ENCODE measurements at regions not wholly inside any gene's neighbourhood (a gene's known extent, or its start where the extent isn't known, plus 50 kb on each side); places are given as distances from the start of the nearest gene placed in this dataset.

DNA sequence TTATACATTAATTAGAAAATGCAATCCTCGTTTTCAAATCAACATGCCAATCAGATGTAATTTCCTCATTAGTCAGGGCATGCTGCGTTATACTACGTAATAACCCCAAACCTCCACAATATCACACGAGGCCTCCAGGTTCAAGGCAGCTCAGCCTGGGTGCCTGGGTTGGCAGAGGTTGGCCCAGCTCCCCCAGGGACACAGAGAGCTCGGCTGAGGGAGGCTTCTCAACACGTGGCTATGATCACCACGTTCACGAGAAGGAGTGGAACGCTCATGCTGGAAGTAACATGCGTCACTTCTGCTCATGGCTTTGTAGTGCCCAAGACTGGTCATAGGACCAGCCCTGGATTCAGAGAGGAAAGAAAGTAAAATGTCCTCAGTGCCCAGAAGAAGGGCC lies 144.9 kb upstream of the SOX1 start:
- Histone ChIP-seq H3K23me2 (ENCODE audit: low read depth, low read length) (no peaks in the 10 kb centered on the region), H3K4me3 (ENCODE audit: extremely low read depth in 1 of 4, insufficient read depth in 2 of 4, low read depth in 3 of 4, low read length in 4 of 4) (no peak overlapping the region), H3K4me1 (replicated peaks in 1 of 4; ENCODE audit: control insufficient read depth in 3 of 4, insufficient read depth in 4 of 4, low read length in 3 of 4) (peaks cover 0 to 6% (median 2%) of the 10 kb centered on the region in 4 experiments; a peak in 3 of 7 replicates), H4K8ac (ENCODE audit: extremely low read depth, insufficient read depth, low read length) (no peak overlapping the region), H4K20me1 (replicated peaks in 1 of 2; ENCODE audit: control insufficient read depth in 1 of 2, insufficient read depth in 2 of 2, low read length in 2 of 2) (no peaks in the 10 kb centered on the region), H3K4me2 (ENCODE audit: insufficient read depth in 1 of 2, low read depth in 2 of 2, low read length in 2 of 2) (no peak overlapping the region), H3K14ac (ENCODE audit: insufficient read length) (no peak overlapping the region), H2BK20ac (ENCODE audit: low read length) (no peak overlapping the region), H3K9ac (replicated peaks in 1 of 4; ENCODE audit: extremely low read depth in 1 of 4, low read depth in 3 of 4, low read length in 3 of 4) (no peak overlapping the region), H2AK5ac (ENCODE audit: low read depth, low read length) (no peak overlapping the region), H3K4ac (replicated peaks; ENCODE audit: insufficient read length, low read depth, low read length) (no peak overlapping the region), H2BK15ac (ENCODE audit: low read length) (no peak overlapping the region), H3K79me2 (ENCODE audit: control insufficient read depth in 1 of 2, insufficient read depth in 2 of 2, low read length in 2 of 2) (no peaks in the 10 kb centered on the region), H2AFZ (ENCODE audit: low read length) (no peak overlapping the region), H3K27me3 (replicated peaks in 1 of 4; ENCODE audit: control insufficient read depth in 3 of 4, extremely low read depth in 1 of 4, insufficient read depth in 3 of 4, low read length in 3 of 4) (no peaks in the 10 kb centered on the region), H3K56ac (replicated peaks; ENCODE audit: insufficient read length, low read depth, low read length) (no peak overlapping the region), H3K9me3 (ENCODE audit: insufficient read depth in 2 of 2, low read depth in 1 of 2, low read length in 1 of 2) (no peaks in the 10 kb centered on the region), H3K36me3 (ENCODE audit: control insufficient read depth in 2 of 4, insufficient read depth in 4 of 4, low read length in 3 of 4) (no peaks in the 10 kb centered on the region), H3K27ac (ENCODE audit: low read depth, low read length) (no peak overlapping the region), H2BK12ac (ENCODE audit: low read depth, low read length) (no peak overlapping the region), H3K79me1 (ENCODE audit: low read depth, low read length) (no peaks in the 10 kb centered on the region), H3K18ac (ENCODE audit: extremely low read depth, low read length) (no peak overlapping the region), H4K91ac (replicated peaks; ENCODE audit: insufficient read length, low read length) (no peak overlapping the region), H4K5ac (ENCODE audit: insufficient read length, low read depth, low read length) (no peak overlapping the region), H2BK120ac (replicated peaks; ENCODE audit: low read depth, low read length) (no peak overlapping the region), H3K23ac (ENCODE audit: insufficient read length) (no peak overlapping the region), H2BK5ac (ENCODE audit: low read depth, low read length) (no peak overlapping the region)
- ChIA-PET POLR2A (ENCODE audit: partially characterized antibody) (no interaction called here), CTCF (ENCODE audit: partially characterized antibody) (interaction anchor here (0.6 kb wide), 1 partner anchor 42 kb away, joined by 3 read pairs; no protein-coding TSS in a partner anchor)
- FAIRE-seq (no peak), DNase-seq (ENCODE audit: low read depth in 1 of 2, low spot score in 2 of 2) (no peak)
- WGBS, 2 experiments (ENCODE audit: extremely low coverage in 1 of 2, insufficient coverage in 1 of 2, insufficient read length in 1 of 2, insufficient replicate concordance in 2 of 2, low coverage in 1 of 2, low lambda C conversion rate in 2 of 2, missing lambda C conversion rate in 1 of 2): 89% methylated on average over 10 of the region's 10 CpGs; no CpG with 5 or more reads in 1 of the 2 experiments
- TF ChIP-seq BRCA1 (IDR thresholded peaks at IDR 0.05; ENCODE audit: low read depth, low read length): no peak
- TF ChIP-seq, protein P1, sequence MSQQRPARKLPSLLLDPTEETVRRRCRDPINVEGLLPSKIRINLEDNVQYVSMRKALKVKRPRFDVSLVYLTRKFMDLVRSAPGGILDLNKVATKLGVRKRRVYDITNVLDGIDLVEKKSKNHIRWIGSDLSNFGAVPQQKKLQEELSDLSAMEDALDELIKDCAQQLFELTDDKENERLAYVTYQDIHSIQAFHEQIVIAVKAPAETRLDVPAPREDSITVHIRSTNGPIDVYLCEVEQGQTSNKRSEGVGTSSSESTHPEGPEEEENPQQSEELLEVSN (IDR thresholded peaks at IDR 0.05): no peak
- TF ChIP-seq RFX5 (IDR thresholded peaks at IDR 0.05; ENCODE audit: borderline replicate concordance, low read depth, low read length): no peak
- TF ChIP-seq GTF2F1 (IDR thresholded peaks at IDR 0.05; ENCODE audit: borderline replicate concordance, low read depth, low read length): no peak
- TF ChIP-seq CREB1 (IDR thresholded peaks at IDR 0.05): no peak
- TF ChIP-seq RNF2 (IDR thresholded peaks at IDR 0.05; ENCODE audit: borderline replicate concordance, low read depth, low read length, missing control alignments, poor library complexity, severe bottlenecking): no peak
- TF ChIP-seq SRF (IDR thresholded peaks at IDR 0.05; ENCODE audit: low read depth, low read length): no peak
- no peak for TF ChIP-seq TEAD4 (IDR thresholded peaks at IDR 0.05; ENCODE audit: low read depth, low read length)
- TF ChIP-seq TAF7 (optimal IDR thresholded peaks at IDR 0.05; ENCODE audit: borderline replicate concordance, low read depth, low read length): no peak
- no peak for TF ChIP-seq RAD21 (IDR thresholded peaks at IDR 0.05 in 1 of 2, conservative IDR thresholded peaks at IDR 0.05 in 1 of 2; ENCODE audit: low read depth in 2 of 2, low read length in 2 of 2)
- no peak for TF ChIP-seq RBBP5 (IDR thresholded peaks at IDR 0.05; ENCODE audit: borderline replicate concordance, low read depth, low read length)
- no peak for TF ChIP-seq ASH2L (IDR thresholded peaks at IDR 0.05; ENCODE audit: low read length)
- no peak for TF ChIP-seq TCF12 (IDR thresholded peaks at IDR 0.05; ENCODE audit: low read depth, low read length)
